ENCODE measurements at regions not wholly inside any gene's neighbourhood (a gene's known extent, or its start where the extent isn't known, plus 50 kb on each side); places are given as distances from the start of the nearest gene placed in this dataset.

DNA sequence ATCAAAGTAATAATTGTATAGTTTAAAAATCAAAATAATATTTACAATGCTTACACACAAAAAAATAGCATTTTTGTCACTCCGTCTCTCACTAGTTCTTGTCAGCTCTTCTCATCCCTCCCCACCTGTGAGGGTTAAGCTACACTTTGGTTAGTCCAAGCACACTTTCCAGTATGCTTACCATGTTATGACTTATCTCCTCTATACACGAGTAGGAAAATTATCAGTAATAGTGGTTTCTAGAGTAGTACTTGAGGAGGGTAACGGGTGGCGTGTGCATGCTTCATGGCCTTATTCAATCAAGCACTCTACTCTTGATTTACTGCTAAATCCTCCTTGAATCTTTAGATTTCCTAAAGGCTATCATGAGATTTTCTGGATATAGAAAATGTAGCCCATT, 443.7 kb downstream of the UTRN start:
- DNase-seq (ENCODE audit: low spot score), result no peak

DNA sequence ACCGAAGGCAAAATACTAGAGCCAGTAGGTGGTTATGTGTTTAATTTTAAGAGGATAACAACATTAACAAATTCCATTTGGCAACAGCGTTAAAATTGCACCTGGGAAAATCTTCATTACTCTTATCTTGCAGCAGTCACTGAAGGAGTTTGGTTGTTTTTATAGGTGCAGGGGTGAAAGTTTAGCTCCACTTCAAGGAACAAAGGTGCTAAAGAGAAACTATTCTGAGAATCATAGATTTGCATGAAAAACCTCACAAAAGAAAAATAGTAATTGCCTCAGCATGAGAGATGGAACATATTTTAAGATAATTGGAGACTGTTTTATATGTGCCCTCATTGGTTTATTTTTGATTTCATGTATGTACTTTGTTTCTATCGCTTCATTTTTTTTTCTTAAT, 444.4 kb downstream of the UTRN start:
- DNase-seq (ENCODE audit: low spot score), result no peak

DNA sequence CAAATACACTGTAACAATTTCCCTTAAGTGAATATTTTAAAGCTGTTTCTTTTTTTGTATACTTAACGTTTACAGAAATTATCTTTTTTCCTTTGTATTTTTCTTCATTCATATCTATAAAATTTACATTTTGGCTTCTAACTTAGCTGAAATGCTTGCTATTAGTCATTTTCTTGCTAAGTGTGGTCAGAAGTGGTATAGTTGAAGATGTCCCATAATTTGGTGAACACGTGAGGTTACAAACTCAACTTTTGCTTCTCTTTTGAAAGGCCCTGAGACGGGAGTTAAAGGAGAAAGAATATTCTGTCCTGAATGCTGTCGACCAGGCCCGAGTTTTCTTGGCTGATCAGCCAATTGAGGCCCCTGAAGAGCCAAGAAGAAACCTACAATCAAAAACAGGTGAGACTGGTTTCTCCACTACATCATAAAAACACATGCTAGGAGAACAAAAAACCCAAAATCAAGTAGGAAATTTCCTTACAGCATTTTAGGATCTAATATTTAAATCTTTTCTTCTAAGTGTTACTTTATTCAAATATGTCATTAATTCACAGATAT, 445.0 kb downstream of the UTRN start:
- no peak for DNase-seq (ENCODE audit: low spot score)

DNA sequence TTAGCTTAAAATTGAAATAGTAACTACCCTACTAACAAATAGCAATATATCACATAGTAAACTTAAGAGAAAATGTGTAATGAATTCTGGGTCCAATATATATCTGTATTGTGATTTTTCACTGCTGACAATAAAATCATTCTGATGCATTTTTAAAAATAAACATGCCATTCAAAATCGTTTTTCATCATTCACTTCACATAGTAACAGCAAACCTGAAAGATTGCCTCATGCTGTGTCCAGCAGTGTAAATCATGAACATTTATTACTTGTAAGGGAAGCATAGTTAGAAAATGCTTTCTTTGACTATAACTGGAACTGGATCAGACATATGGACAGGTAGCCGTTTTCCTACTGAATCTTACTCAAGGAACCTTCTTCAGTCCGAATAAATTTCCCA, 446.1 kb downstream of the UTRN start:
- DNase-seq (ENCODE audit: low spot score), result no peak

DNA sequence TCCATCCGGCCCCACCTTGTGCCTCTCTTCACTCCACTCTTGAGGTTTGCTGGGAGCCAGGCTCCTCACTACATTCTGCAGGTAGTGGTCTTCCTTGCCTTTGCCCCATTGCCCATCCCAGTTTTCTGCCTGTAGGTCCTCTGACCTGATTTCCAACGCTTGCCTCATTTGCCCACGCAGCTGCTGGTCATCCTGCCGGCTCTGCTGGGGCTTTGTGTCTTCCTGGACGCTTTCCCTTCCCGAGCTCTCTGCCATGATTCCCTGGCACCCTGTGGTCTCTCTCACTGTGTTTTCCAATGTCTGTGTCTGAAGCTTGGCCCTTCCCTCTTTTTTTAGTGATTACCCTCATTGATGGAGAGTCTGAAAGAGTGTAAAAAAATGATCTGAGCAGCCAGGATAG, 451.6 kb downstream of the UTRN start:
- no peak for DNase-seq (ENCODE audit: low spot score)

DNA sequence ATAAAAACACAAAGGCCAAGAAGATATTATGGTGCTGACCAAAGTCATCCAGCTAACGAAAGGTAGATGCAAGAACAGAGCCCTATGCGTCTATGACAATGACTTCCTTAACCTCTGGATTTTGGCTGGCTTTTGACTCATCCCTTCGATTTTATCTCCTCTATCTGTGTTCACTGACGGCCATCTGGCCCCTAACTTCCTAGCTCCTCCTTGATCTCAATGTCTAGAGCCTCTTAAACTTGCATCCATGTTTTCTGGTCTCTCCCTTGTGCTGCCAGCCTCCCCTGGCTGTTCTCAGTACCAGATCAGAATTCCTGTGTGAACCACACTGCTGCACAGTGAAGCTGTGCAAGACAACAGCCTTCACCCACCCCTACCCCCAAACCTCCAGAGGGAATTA, 452.9 kb downstream of the UTRN start:
- no peak for DNase-seq (ENCODE audit: low spot score)

DNA sequence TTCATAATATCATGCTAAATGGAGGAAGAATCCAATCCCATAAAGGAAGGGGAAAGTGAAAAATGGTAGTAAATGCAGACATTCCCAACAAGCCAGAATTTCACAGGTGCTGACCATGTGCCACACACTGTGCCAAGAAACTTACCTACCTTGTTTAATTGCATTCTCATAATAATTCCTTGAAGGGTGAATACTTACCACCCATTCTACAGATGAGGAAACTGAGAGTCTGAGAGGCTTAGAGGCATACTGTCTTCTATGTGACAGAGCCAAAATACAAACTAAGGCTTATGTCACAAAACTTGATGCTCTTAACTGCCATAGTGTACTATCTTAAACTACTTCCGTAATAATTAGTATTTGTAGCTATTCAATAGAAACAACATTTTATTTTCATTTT, 454.7 kb downstream of the UTRN start:
- DNase-seq (ENCODE audit: low spot score), result no peak

DNA sequence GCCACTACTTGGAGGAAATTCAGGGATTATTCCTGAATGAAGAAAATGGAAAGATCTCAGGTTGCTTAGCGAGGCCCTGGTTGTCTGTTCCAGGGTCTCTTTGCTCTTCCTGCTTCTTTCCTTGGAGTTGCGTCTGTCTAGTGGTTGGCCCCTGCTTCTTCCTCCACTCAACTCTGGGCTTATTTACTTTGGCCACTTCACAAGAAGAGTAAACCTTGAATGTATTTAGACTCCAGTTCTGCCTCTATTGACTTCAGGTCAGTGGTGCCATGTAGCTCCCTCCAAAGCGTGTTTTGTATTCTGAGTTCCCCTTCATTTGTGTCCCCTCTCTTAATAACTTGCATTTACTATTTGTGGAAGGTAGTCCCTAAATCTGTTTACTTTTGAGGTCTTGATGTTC, 456.5 kb downstream of the UTRN start:
- no peak for DNase-seq (ENCODE audit: low spot score)

DNA sequence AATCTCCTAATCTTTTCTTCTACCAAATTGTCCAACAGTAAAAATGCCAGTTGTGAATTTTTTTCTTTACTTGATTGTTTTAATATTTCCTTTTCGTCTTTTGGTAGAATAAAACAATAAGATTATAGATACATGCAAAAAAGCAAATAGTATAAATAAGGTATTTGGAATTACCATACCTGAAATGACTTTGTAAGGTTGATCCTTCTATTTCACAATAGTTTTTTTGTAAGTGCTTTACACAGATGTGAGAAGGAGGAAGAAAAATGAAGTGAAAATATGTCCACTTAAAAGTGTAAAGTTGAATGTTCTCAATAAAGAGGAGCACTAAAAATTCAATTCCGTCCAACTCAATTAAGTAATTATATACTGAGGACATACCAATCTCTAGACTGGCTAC, 457.6 kb downstream of the UTRN start:
- no peak for DNase-seq (ENCODE audit: low spot score)

DNA sequence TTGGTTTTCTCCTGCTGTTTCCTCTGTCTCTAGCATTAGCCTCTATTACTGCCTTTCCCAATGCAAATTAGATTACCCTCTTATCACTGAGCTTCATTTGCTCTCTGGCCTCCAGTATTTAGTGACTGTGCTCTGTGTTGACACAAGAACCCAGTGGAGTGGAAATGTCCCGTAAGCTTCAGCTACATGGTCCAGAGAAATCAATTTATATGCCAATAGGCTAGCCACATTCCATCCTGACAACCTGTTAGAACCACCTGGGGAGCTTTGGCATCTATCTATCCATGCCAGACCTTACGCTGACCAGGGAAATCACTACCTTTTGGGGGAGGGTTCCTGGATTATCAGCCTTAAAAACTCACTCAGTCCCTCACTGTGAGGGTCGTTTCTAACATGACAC, 459.6 kb downstream of the UTRN start:
- no peak for DNase-seq (ENCODE audit: low spot score)

DNA sequence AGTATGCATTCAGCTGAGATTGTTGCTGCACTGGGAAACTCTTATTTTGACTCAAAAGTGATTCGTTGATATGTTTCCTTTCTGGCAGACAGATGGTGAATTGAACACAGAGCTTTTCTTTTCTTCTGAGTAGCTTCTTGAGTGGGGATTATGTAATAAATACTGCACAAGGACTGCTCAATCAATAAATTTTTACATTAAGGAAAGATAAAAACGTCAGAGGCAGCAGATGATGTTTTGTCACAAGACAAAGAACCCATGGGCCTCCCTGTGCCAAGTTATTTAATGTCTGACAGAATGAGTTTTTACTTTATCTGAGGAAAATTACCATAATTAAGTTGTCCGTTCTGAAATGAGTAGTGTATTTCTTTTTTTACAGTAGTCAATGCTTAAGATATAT, 460.3 kb downstream of the UTRN start:
- DNase-seq (ENCODE audit: low spot score), result no peak

DNA sequence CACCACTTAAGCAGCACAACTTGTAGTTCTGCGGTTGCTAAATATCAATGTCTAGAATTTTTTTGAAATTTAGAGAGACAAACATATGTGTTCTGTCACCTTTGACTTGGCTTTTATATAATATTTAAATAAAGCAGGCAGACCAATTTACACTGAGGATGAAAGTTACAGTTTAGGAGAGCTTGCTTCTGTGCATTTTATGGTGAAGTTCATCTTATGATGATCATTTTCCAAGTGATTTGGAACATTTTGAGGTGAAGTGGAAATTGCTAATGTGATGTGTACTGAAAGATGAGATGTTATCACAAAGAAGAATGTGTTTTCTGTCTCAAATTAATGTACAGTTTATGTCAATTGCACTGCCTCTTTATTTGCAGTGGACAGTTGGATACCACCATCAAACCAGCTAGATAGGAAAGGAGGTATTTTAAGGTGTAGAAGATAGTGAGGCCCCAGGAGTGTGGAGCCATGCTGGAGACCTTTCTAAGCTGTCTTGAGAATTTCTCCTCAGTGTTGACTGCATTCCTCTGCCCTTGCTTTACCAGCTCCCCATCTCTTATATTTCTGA, 461.9 kb downstream of the UTRN start:
- DNase-seq (ENCODE audit: low spot score), result no peak

DNA sequence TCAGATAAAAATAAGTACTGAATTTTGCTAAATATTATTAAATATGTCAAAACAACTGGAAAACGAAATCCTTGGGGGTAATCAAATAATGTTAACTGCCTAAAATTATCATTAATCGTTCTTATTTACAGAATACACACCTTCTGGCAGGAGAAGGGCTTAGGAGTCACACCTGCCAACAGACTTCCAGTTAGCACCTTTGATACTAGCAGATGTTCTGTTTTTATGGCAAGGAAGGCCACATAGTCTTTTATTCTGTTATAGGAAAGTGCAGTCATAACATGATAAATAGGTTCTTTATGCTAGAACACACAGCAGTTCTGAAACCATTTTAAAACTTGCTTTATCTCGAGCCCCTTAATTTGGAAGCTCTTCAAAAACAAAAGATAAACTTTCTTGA, 464.1 kb downstream of the UTRN start:
- DNase-seq (ENCODE audit: low spot score), result no peak

DNA sequence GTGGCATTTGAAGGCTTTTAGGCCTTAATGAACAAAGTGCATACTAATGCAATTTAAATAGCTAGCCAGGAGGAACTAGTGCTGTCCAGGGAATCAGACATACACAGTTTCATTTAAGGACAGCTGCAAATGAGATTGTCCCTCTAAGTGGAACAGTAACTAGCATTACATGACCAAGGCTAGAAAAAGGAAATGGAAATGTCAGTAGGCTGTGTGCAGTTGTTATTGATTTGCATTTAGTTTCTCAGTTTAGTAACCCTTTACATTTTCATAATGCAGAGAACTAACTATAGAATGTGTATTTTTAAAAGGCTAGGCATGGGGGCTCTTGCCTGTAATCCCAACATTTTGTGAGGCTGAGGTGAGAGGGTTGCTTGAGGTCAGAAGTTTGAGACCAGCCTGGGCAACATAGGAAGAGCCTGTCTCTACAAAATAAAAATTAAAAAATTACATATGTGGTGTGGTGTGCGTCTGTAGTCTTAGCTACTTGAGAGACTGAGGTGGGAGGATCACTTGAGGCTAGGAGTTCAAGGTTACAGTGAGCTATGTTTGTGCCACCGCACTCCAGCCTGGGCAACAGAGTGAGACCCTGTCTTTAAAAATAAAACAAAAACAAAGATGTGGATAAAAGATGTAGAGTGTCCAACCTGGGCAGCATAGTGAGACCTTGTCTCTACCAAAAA, 468.0 kb downstream of the UTRN start:
- no peak for DNase-seq (ENCODE audit: low spot score)

DNA sequence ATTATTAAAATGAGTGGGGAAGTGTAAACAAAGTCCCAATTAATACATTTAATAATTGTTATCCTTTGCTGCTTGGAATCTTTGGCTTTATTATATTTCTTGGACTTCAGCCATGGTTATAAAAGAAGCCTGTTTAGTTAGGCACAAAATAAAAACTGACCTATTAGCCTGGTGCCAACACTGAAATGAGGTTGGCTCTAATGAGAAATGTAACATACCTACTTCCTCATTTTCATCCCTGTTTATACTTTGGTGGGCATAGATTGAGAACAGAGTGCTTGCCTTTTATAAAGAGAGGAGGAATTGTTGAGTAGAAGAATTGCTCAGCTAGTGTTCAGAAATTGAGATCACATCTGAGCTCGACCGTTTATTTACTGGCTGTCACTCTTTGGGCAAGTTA, 471.3 kb downstream of the UTRN start:
- DNase-seq (ENCODE audit: low spot score), result no peak

DNA sequence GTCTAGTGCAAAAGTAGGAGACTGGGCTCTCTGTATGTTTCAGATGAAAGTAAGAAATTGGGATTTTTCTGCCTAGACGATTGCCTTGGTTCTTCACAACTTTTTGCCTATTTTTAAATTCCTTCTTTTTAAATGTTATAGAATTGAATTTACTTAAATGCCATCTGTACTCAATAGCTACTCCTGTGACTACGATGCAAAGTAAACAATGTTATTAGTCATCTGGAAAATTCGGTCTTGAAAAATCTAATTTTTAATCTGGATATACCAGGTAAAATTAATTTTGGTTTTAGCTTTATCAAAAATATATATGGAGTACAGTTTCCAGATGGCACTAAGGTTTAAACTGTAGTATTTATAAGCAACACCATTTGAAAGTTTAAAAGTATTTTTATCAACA, 472.2 kb downstream of the UTRN start:
- no peak for DNase-seq (ENCODE audit: low spot score)

DNA sequence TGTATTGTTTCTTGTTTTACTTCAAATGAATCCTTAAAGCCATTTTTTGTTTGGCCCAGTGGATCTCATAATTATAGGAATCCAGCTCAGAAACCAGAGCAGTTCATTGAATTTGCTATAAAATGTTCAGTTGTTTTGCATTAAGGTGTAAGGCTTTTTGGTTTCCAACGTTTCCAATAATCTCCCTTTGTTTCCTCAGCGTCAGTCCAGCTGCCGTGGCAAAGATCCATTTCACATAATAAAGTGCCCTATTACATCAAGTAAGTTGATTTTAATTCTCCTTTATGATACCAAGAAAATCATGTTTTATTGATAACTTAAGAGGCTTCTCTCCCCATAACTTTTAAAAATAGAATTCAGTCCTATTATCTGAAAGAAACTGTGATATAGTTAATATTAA, 472.6 kb downstream of the UTRN start:
- no peak for DNase-seq (ENCODE audit: low spot score)

DNA sequence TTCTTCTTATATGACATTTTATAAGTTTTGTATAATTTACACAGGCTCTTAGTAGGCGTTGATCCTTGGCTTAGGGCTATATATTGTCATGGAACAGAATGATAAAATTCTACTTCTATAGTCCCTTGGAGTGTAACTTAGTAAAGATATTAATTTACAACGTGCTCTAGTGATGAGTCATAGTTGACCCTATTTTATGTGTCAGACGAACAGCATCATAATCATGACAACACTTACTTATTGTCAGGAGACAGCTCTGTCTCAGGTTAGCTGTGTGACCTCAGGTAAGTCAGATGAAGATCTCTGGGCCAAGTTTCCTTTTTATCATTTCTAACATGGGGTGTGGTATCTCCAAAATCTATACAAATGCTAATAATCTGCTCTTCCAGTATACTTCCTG, 473.5 kb downstream of the UTRN start:
- no peak for DNase-seq (ENCODE audit: low spot score)

DNA sequence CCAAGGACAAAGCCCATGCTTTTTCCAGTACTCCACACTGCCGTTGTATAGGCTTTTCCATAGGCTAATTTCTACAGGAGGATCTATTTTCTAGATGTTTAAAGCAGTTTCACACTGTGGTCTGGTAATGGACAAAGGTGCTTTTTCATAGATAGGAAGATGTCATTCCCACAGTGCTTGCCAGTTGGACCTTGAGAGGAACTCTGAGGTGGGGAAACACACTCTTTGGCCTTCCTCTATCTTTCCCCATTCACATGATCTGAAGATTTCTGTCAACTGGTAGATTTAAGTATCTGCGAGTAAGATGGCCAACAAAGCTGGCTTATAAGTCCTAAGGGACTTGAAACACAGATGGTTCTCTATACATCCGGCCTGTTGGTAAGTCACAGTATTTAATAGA, 477.3 kb downstream of the UTRN start:
- no peak for DNase-seq (ENCODE audit: low spot score)

DNA sequence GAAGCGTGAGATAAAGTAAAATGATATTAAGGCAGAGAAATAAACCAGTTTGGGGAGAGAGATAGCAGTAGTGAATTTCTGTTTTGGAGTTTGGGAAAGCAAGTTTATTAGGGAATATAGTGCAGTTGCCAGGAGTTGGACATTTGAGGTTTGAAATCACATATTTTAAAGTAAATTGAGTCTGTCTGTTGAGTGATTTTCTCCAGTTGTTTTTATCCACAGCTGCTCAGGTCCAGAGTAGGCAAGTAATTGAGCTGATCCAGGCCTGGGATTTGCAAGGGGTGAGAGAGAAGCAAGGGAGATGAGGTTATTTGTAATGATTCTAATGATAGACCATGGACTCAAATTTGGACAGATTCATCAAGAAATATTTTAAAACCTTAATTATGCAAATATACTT, 481.9 kb downstream of the UTRN start:
- DNase-seq (ENCODE audit: low spot score), result no peak

DNA sequence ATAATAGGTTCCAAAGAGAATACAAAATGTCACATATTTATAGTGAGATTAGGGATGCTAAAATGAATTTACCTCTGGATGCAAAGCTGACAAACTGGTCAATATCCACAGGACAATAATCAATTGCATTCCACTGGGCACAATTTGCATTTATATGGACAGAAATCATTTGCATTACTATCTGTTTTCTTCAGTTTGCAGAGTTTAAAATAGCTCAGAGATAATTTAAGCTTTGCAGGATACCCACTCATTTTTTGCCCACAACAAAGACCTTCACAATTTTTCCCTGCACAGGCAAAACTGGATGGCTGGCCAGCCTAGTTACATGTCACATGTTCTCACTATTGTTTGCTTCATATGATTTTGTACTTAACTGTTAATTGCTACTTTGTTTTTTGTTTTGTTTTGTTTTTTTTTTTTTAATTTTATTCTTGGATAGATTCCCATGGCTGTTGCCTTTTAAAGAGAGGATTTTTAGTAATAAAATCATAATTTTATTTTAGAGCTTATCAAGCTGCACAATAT, 483.5 kb downstream of the UTRN start:
- no peak for DNase-seq (ENCODE audit: low spot score)

DNA sequence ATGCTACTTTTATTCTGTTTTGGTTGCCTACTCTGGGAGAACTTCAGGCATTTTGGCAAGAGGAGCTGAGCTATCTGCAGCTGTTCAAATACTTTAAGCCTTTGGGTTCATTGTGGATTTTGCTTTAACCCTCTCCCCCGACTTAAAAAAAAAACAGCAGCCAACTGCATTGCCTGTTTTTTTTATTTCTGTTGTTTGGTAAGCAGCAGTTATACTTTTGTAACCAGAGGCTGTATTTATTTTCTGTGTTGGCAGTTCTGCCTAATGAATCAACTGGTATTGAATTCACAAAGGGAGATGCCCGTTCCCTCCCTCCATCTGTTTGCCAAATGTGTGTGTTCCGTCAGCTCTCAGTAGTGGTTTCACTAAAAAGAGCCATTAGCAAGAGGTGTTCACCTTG, 484.0 kb downstream of the UTRN start:
- DNase-seq (ENCODE audit: low spot score), result no peak

DNA sequence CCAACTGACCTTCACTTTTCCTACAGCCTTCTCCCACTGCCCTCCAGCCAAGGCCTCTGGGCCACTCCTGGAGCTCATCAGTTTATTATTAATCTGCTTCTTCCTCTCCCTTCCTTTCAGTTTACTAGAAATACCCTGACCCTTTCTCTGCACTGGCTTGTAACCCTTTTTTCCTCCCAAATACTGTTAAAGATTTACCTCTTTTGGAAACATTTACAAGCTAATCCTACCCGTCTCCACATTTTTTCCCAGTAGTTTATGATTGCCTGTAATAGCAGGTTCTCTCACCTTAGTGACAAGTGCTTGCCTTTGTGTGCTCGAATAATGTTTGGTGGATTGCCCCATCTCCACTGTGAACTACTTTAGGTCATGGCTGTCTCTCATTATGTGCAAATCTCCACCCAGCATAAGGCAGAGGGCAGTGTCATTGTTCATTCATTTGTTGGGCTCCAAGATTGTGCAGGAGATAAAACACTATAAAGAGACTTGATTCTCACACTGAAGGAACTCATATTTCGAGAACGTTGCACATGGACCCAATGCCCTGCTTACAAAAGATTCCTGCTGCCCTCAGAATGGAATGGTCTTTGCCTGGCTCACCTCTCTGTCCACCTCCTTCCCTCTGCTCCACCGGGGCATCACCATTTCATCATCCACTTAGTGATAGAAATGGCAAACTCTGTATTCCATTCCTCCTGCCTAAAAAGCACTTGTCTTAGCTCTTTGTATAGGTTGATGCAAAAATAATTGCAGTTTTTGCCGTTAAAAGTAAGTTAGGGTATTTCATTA, 491.1 kb downstream of the UTRN start:
- no peak for DNase-seq (ENCODE audit: low spot score)

Data from HuH-7.5 (cell line).